ENCODE measurements at regions not wholly inside any gene's neighbourhood (a gene's known extent, or its start where the extent isn't known, plus 50 kb on each side); places are given as distances from the start of the nearest gene placed in this dataset.
"Not testable (repeated sequence)": the region's sequence is repeated elsewhere in the genome, so short reads cannot be mapped to it uniquely, and the experiment has no call there.

DNA sequence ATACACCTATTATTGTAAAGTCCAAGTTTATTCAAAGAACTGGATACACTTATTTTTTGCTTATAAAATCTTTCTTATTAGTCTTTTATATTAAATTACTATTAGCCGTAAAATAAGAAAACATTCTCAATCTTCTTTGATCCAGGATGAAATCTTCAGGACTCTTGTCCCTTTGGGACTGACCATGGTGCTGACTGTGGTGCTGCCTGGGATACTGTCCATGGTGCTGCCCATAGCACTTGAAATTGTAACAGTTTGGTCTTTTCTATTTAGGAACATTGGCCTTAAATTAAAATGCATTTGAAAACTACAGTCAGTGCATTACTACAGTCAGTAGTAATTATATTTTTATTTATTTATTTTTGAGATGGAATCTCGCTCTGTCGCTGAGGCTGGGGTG is 53.0 kb upstream of the ARL17B start:
- TF ChIP-seq, protein P1, sequence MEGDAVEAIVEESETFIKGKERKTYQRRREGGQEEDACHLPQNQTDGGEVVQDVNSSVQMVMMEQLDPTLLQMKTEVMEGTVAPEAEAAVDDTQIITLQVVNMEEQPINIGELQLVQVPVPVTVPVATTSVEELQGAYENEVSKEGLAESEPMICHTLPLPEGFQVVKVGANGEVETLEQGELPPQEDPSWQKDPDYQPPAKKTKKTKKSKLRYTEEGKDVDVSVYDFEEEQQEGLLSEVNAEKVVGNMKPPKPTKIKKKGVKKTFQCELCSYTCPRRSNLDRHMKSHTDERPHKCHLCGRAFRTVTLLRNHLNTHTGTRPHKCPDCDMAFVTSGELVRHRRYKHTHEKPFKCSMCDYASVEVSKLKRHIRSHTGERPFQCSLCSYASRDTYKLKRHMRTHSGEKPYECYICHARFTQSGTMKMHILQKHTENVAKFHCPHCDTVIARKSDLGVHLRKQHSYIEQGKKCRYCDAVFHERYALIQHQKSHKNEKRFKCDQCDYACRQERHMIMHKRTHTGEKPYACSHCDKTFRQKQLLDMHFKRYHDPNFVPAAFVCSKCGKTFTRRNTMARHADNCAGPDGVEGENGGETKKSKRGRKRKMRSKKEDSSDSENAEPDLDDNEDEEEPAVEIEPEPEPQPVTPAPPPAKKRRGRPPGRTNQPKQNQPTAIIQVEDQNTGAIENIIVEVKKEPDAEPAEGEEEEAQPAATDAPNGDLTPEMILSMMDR (IDR thresholded peaks at IDR 0.05), result not testable (repeated sequence)
- not testable (repeated sequence) for TF ChIP-seq POLR2AphosphoS5 (IDR thresholded peaks at IDR 0.05)

All from gastroesophageal sphincter (tissue), 3 donors.